B cell (primary cell): ENCODE measurements at regions not wholly inside any gene's neighbourhood (a gene's known extent, or its start where the extent isn't known, plus 50 kb on each side); places are given as distances from the start of the nearest gene placed in this dataset.

ENCODE experiments used
- ATAC-seq: fragments of 200-7000 bp; cut with Tn5 transposase; one replicate; pipeline ENCODE4 v1.10.0; 2021; ENCODE audit warnings: low read depth, mild to moderate bottlenecking, moderate number of reproducible peaks, moderate library complexity
- CTCF ChIA-PET: fragments of 350-600 bp; sonication (Branson Sonifier 250); formaldehyde crosslinking; loops from one replicate; lab custom pipeline; 2021; ENCODE audit warnings: antibody characterized with exemption, inconsistent platforms; lab: Charles Lee
- POLR2A ChIA-PET: fragments of 350-600 bp; sonication (Branson Sonifier 250); formaldehyde crosslinking; loops from one replicate; lab custom pipeline; 2021; ENCODE audit warnings: antibody characterized with exemption; lab: Charles Lee
- DNase-seq: peaks from one replicate; pipeline ENCODE4 v3.0.0; 2013
- H2AFZ ChIP-seq: 2 replicates; pipeline ENCODE4 v1.6.1; 2012; ENCODE audit warnings: mild to moderate bottlenecking, low read depth, low read length; ENCODE audit not compliant: insufficient read depth, poor library complexity, severe bottlenecking
- H3K27ac ChIP-seq, 2 donors: 1 replicate in 1 of 2; 2 replicates in 1 of 2; pipeline ENCODE4 v1.5.1; 2012 to 2013; ENCODE audit warnings: low read length in 2 of 2, mild to moderate bottlenecking in 2 of 2, moderate library complexity in 1 of 2
- H3K27me3 ChIP-seq, 4 experiments: fragments of 200-600 bp in 1 of 4; sonication (generic) in 1 of 4; replicated peaks in 1 of 4; 1 replicate in 2 of 4; 2 replicates in 2 of 4; pipeline versions ENCODE4 v1.6.1 to v1.7.0; 2013 to 2016; ENCODE audit warnings: low read length in 3 of 4, mild to moderate bottlenecking in 2 of 4, mixed read lengths in 1 of 4, moderate library complexity in 1 of 4; ENCODE audit not compliant: insufficient read depth in 4 of 4, control insufficient read depth in 3 of 4; ENCODE audit errors: control extremely low read depth in 1 of 4
- H3K36me3 ChIP-seq, 2 experiments: replicated peaks in 1 of 2; 1 replicate in 1 of 2; 2 replicates in 1 of 2; pipeline versions ENCODE4 v1.6.1 to v1.7.1; 2013; ENCODE audit warnings: low read length in 1 of 2; ENCODE audit not compliant: insufficient read depth in 2 of 2, control insufficient read depth in 1 of 2; ENCODE audit errors: control extremely low read depth in 1 of 2, extremely low read depth in 1 of 2
- H3K4me1 ChIP-seq, 2 donors: fragments of 200-600 bp in 1 of 2; sonication (generic) in 1 of 2; 1 replicate in 1 of 2; 2 replicates in 1 of 2; pipeline versions ENCODE4 v1.5.1 to v1.6.1; 2013 to 2017; ENCODE audit warnings: low read length in 2 of 2; ENCODE audit not compliant: control insufficient read depth in 2 of 2, insufficient read depth in 2 of 2
- H3K4me2 ChIP-seq: replicated peaks from 2 replicates; pipeline ENCODE3; 2012; ENCODE audit warnings: mild to moderate bottlenecking, low read depth, low read length; ENCODE audit not compliant: poor library complexity, severe bottlenecking
- H3K4me3 ChIP-seq, 5 experiments: fragments of 200-600 bp in 1 of 5; sonication (generic) in 1 of 5; 1 replicate in 3 of 5; 2 replicates in 2 of 5; pipeline versions ENCODE4 v1.5.1 to v1.7.0; 2011 to 2016; ENCODE audit warnings: low read length in 4 of 5, mild to moderate bottlenecking in 4 of 5, low read depth in 2 of 5, control low read depth in 1 of 5, moderate library complexity in 1 of 5; ENCODE audit not compliant: insufficient read depth in 1 of 5; ENCODE audit errors: control extremely low read depth in 1 of 5, extremely low read depth in 1 of 5
- H3K79me2 ChIP-seq: fragments of 200-600 bp; sonication (generic); one replicate; pipeline ENCODE4 v1.6.0; 2016; ENCODE audit warnings: low read length; ENCODE audit not compliant: control insufficient read depth, insufficient read depth
- H3K9ac ChIP-seq: fragments of 200-600 bp; sonication (generic); 2 replicates; pipeline ENCODE4 v1.6.1; 2017; ENCODE audit warnings: mild to moderate bottlenecking, low read length, moderate library complexity
- H3K9me3 ChIP-seq, 3 donors: one replicate each; pipeline versions ENCODE4 v1.6.1 to v1.7.1; 2013; ENCODE audit warnings: low read length in 2 of 3; ENCODE audit not compliant: control insufficient read depth in 2 of 3, insufficient read depth in 1 of 3; ENCODE audit errors: control extremely low read depth in 1 of 3
- H4K20me1 ChIP-seq: 2 replicates; pipeline ENCODE4 v1.6.0; 2012; ENCODE audit warnings: mild to moderate bottlenecking, low read length; ENCODE audit not compliant: insufficient read depth, control insufficient read depth, poor library complexity, severe bottlenecking
- H3K27ac Mint-ChIP-seq: one replicate; pipeline ENCODE4 v1.8.0; 2021; ENCODE audit warnings: mixed read lengths
- H3K27me3 Mint-ChIP-seq: one replicate; pipeline ENCODE4 v1.8.0; 2021; ENCODE audit warnings: mixed read lengths
- H3K4me1 Mint-ChIP-seq: one replicate; pipeline ENCODE4 v1.8.0; 2021; ENCODE audit warnings: mixed read lengths
- H3K4me3 Mint-ChIP-seq: one replicate; pipeline ENCODE4 v1.8.0; 2021; ENCODE audit warnings: mixed read lengths
- H3K9me3 Mint-ChIP-seq: one replicate; pipeline ENCODE4 v1.8.0; 2022; ENCODE audit warnings: mixed read lengths; ENCODE audit not compliant: insufficient read depth
- CTCF ChIP-seq: fragments of 200-600 bp; IDR thresholded peaks from one replicate; pipeline ENCODE4 v1.8.0; 2022; ENCODE audit warnings: antibody characterized with exemption, mild to moderate bottlenecking
- EZH2 ChIP-seq: IDR thresholded peaks from 2 replicates; pipeline ENCODE4 v1.6.1; 2012; ENCODE audit warnings: borderline replicate concordance, low read depth, mild to moderate bottlenecking, moderate library complexity, low read length; ENCODE audit not compliant: insufficient read depth, poor library complexity, severe bottlenecking
- WGBS: methylation state at CpG from one replicate; pipeline ENCODE4 v1.1.5; 2013; ENCODE audit warnings: missing lambda C conversion rate; ENCODE audit not compliant: insufficient coverage; 5-methylcytosine and 5-hydroxymethylcytosine counted together
- intact Hi-C: fragments of 100-400 bp; cut with micrococcal nuclease; formaldehyde crosslinking; loops from one replicate; pipeline ENCODE4 v1.10.0; 2022

GRCh38 chr12:106003297-106003696, 135.5 kb downstream of the NUAK1 start:
- H3K27ac Mint-ChIP-seq = no peak overlapping the region
- no peaks in the 10 kb centered on the region for H3K4me1 Mint-ChIP-seq
- intact Hi-C loops = no loop called here
- Histone ChIP-seq H3K79me2 (no peaks in the 10 kb centered on the region), H3K4me2 (no peak overlapping the region), H3K9me3 (no peaks in the 10 kb centered on the region), H2AFZ (no peak overlapping the region), H3K27ac (no peak overlapping the region), H3K9ac (no peak overlapping the region), H4K20me1 (no peaks in the 10 kb centered on the region), H3K36me3 (no peaks in the 10 kb centered on the region), H3K4me1 (no peaks in the 10 kb centered on the region), H3K4me3 (no peak overlapping the region), H3K27me3 (peaks cover 0 to 1% (median 0%) of the 10 kb centered on the region in 4 experiments)
- POLR2A ChIA-PET = no interaction called here
- H3K4me3 Mint-ChIP-seq = no peak overlapping the region
- peaks cover 21% of the 10 kb centered on the region for H3K27me3 Mint-ChIP-seq
- DNase-seq (no peak), ATAC-seq (no peak)
- TF ChIP-seq CTCF = no peak
- H3K9me3 Mint-ChIP-seq = no peaks in the 10 kb centered on the region
- CTCF ChIA-PET = no interaction called here
- WGBS = 77% methylated on average over 2 of the region's 3 CpGs

DNA sequence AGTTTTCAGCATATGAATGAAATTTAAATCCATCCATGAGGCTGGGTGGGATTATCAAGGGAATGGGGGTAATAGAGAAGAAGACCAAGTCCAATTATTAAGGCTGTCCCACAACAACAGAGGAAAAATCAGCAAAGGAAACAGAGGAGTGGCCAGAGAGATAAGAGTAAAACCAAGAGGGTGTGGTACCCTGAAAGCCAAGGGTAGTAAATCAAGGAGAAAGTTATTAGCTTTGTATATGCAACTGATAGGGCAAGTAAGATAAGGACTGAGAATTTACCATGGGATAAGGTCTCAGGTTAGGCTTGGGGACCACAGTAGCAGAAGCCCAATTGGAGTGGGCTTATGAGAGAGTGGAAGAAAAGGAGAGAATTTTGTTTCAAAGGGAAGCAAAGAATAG, 134.5 kb downstream of the NUAK1 start:
- ATAC-seq (no peak), DNase-seq (no peak)
- H4K20me1 ChIP-seq = no peaks in the 10 kb centered on the region
- TF ChIP-seq CTCF (no peak), EZH2 (no peak)
- no peaks in the 10 kb centered on the region for H3K79me2 ChIP-seq
- Mint-ChIP-seq H3K9me3 (no peaks in the 10 kb centered on the region), H3K4me1 (no peaks in the 10 kb centered on the region), H3K27me3 (peaks cover 18% of the 10 kb centered on the region), H3K4me3 (no peak overlapping the region), H3K27ac (no peak overlapping the region)
- no peaks in the 10 kb centered on the region for H3K9me3 ChIP-seq
- intact Hi-C loops = no loop called here
- H3K4me2 ChIP-seq = no peak overlapping the region
- ChIA-PET CTCF (no interaction called here), POLR2A (no interaction called here)
- H3K4me1 ChIP-seq = no peaks in the 10 kb centered on the region
- peaks cover 0 to 2% (median 0%) of the 10 kb centered on the region in 4 experiments for H3K27me3 ChIP-seq
- H3K9ac ChIP-seq = no peak overlapping the region
- no peaks in the 10 kb centered on the region for H3K36me3 ChIP-seq
- no peak overlapping the region for H3K27ac ChIP-seq
- H2AFZ ChIP-seq = no peak overlapping the region
- no peak overlapping the region for H3K4me3 ChIP-seq
